HG03139 (cell line): ENCODE measurements at regions not wholly inside any gene's neighbourhood (a gene's known extent, or its start where the extent isn't known, plus 50 kb on each side); places are given as distances from the start of the nearest gene placed in this dataset.

Experiments used
- ATAC-seq: cut with Tn5 transposase; IDR thresholded peaks from one replicate; pipeline ENCODE4 v1.9.1; 2021; ENCODE audit not compliant: unreplicated experiment

DNA sequence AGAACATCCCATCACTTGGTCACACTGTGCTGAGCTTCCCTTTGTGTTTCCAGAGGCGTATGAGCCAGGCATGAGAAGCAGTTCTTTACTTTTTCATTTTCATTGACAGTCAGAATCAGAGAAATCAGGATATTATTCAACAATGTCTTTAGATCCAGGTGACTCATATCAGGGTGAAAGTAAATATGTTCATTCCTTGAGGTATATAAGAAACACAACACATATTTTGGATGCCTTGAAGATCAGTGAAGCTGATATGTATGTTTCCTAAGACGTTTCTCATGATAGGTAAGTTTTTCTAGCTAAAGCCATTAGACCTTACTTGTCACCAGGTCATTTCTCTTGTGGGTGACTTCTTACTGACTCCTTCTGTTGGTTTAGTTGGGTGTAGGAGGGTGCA is 505.6 kb downstream of the CDH26 start:
- no peak for ATAC-seq

DNA sequence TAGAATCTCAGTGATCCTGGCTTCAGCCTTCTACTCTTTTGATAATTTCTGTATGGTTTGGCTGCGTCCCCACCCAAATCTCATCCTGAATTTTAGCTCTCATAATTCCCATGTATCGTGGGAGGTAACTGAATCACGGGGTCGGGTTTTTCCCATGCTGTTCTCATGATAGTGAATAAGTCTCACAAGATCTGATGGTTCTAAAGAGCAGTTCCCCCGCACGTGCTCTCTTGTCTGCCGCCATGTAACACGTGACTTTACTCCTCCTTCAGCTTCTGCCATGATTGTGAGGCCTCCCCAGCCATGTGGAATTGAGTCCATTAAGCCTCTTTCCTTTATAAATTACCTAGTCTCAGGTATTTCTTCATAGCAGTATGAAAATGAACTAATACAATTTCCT is 507.2 kb downstream of the CDH26 start:
- ATAC-seq = no peak

GRCh38 chr20:60465993-60466686 is 507.9 kb downstream of the CDH26 start:
- no peak for ATAC-seq

DNA sequence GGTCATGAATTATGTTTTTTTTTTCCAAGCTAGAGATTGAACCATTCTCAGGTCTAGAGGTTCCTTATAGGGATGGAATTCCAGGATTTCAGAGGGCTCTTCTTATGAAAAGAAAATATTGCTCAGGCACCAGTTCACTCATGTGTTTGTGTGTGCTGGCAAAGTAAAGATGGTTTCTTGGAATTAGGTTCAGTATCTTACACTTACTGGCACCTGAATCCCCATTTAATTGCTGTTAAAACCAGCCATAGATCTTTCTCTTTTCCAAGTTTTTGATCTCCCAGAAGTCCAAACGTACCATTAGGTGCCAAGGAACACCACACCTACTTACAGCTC is 508.4 kb downstream of the CDH26 start:
- no peak for ATAC-seq

- no peak for ATAC-seq
Measured at GRCh38 chr20:60467078-60467477, 508.9 kb downstream of the CDH26 start.

DNA sequence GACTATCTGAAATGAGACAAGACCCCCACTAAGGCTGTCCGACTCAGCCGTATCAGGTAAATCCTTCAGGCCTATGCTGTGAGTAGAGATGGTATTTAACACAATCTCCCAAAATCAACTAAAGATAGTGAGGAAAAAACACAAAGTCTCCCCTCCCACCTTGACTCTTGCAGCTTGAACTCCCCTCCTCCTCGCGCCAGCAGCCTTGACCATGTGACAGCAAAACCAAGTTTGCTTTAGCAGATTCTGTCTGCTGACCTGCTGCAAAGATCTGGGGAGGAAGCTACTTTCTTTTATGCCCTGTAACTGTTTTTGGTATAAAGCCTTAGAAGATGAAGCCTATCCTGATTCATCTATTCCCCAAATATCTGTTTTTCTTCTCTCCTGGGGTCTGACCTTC is 509.5 kb downstream of the CDH26 start:
- ATAC-seq = no peak

GRCh38 chr20:60469829-60470228 is 511.6 kb downstream of the CDH26 start:
- ATAC-seq = no peak

- no peak for ATAC-seq
Measured at GRCh38 chr20:60470366-60470765, 512.1 kb downstream of the CDH26 start.

DNA sequence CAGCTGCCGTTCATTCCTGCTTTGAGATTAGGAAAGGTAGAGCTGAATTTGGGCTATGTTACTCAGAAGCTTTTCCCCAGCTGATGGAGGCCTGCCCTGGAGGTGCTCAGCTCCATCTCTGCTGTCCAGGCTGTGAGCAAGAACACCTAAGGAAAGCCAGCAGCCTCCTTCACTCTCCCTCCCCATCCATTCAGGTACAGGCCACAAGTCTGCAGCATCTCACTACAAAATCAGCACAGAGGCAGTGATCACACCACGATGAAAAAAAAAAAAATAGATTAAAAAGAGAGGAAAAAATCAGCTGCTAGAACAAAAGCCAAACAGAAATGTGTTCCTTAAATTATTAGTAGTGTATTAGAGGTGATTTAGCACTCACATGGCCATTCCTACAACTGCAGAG is 515.0 kb downstream of the CDH26 start:
- ATAC-seq = no peak

DNA sequence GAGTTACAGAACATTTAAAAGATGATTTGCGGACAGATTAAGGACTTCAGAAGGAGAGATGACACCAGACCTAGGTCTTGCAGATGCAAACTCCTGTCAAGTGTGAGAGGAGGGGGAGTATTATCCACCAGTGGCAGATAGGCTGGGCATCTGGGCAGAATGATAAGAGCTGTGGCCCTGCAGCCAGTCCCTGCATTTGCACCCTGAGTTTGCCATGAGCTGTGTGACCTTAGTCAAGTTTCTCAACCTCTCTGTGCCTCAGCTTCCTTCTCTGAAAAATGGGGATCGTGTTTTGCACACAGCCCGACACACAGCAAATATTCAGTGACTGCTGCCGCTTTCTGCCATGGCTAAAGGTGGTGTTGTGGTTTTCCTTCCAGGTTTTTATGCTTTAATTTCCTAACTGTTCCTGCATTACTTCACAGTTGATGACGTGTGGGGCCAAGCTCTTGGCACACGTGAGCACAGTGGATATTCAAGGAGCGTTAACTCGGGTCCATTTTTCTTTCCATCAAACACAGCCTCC is 516.2 kb downstream of the CDH26 start:
- no peak for ATAC-seq

GRCh38 chr20:60476045-60476444 is 517.8 kb downstream of the CDH26 start:
- no peak for ATAC-seq

GRCh38 chr20:60477958-60478357 is 519.7 kb downstream of the CDH26 start:
- ATAC-seq = no peak

DNA sequence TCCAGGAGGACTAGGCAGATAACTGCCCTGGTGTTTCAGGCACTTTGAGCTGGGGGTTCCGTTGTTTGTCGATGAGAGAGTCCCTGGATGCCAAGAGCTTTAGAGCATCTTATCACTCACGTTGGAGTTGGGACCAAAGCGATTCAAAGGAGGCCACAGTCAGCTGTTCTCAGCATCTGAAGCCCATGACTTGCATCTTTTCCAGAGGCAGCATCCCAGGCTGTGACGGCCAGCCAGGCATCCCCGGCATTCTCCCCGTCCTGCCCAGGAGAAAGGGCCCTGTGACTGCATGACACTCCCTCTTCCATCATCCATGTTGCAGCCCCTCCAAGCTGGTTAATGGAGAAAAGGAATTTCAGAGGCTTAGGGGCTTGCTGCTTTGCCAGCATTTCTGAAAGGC is 520.3 kb downstream of the CDH26 start:
- no peak for ATAC-seq

DNA sequence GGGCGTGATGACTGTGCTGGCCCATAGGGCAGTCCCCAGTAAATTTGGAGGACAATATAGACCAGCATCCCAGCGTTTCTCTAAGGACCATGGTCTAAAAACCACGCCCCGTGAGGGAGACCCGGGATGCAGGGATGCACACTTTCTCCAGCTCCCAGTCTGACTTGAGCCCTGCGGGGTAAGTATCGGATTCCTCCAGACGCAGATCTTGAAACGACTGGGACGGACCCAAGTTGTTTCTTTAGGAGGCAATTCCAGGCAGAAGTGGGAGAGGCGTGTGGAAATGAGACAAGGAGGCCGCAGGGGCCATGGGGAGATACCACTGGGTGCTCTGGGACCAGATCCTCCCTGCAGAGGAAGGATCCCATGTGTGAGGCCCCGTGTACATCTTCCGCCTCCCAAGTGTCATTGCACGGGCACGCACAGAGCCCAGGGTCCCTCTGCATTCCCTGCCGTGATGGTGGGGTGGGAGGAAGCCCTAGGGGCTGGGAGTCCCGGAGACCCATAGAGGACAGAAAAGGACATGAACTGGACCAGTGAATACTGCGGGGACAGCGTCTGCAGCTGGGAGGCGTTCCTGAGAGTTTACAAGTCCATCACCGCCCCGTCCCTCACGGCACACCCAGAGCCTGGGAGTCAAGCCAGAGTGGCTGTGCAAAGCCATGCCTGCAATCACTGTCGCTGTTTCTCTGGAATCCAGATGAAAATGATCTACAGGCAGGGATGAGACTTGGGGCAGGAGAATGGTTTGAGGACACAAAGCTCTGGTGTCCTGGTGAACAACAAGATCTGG is 522.9 kb downstream of the CDH26 start:
- ATAC-seq = no peak

DNA sequence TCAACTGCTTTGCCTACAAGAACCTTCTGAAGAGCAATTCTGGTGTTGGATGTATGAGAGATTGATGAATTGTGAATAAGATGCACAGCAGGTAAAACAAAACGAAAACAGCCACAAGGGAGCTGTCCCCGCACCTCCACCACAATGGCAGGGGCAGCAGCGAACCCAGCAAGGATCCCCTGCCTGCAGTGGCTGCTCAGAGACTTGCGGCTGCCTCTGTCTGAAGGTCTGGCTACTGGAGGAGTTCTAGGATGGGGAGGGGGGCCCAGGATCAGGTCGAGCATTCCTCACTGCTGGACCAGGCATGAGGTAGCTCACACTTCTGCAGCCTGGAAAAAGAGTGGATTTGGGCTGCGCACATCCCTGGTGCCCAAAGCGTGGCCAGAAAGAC is 523.5 kb downstream of the CDH26 start:
- no peak for ATAC-seq

GRCh38 chr20:60482221-60483008 is 524.2 kb downstream of the CDH26 start:
- ATAC-seq = no peak

DNA sequence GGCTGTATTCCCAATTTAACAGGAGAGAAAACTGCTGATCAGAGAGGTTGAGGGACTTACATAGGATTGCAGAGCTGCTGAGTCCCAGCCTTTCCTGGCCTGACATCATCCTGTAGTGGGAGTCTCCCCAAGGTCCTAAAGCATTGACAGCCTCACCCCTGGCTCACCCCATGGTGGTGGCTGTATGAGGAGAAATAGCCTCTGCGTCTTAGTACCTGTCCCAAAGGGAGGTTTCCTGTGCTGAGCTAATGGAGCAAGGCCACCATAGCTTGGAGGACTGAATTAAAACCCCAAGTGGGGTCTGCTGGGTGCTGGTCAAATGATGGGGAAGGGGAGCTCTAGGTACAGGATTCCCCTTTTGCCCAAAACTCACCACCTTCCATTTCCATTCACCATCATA is 525.1 kb downstream of the CDH26 start:
- ATAC-seq = no peak

- ATAC-seq = no peak
Measured at GRCh38 chr20:60484316-60484715, 526.1 kb downstream of the CDH26 start.

- no peak for ATAC-seq
Measured at GRCh38 chr20:60485012-60485760, 527.0 kb downstream of the CDH26 start.

DNA sequence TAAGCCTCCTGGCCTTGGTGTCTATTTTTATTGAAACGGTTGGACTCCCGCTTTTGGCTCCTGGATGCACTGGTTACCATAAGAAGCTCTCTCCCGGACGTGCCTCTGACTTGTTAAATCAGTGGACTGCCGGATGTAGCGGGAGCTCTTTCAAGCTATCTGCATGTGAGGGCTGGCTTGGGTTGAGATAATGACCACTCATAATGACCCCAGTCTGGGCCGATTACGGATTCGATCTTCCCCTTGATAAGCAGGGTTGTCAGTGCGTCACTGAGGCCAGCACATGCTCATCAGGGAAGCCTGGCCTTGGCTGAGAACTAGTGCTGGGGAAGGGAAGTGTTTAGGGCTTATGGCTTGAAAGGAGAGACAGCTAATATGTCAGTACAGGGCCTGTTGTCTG is 528.1 kb downstream of the CDH26 start:
- ATAC-seq = no peak

DNA sequence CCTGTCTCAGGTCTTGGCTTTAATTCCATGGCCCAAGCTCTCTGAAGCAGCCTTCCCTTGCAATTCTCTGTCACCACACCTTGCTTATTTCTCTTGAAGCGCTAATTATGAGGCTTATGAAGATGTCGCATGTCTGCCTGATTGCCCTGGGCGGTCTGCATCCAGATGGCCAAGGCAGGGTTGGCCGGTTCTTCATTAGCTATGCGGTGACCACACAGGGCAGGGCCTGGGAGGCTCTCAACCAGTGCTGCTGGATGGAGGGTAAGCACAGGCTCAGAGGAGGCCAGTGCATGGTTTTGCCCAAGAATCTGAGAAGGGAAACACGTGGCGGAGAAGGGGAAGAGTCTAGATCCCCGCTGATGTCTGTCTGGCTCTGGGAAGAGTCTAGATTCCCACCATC is 528.7 kb downstream of the CDH26 start:
- ATAC-seq = no peak
